NCI-H2081 (cell line): ENCODE measurements at regions not wholly inside any gene's neighbourhood (a gene's known extent, or its start where the extent isn't known, plus 50 kb on each side); places are given as distances from the start of the nearest gene placed in this dataset.
"Not testable (repeated sequence)": the region's sequence is repeated elsewhere in the genome, so short reads cannot be mapped to it uniquely, and the experiment has no call there.

Source experiments
- DNase-seq, 2 experiments: peaks; one replicate each; lab custom pipeline; 2025; lab: John Stamatoyannopoulos, UW

- no peak for DNase-seq
These were observed 52.2 kb upstream of the ABCA1 start for GRCh38 chr9:104980039-104980654.

DNA sequence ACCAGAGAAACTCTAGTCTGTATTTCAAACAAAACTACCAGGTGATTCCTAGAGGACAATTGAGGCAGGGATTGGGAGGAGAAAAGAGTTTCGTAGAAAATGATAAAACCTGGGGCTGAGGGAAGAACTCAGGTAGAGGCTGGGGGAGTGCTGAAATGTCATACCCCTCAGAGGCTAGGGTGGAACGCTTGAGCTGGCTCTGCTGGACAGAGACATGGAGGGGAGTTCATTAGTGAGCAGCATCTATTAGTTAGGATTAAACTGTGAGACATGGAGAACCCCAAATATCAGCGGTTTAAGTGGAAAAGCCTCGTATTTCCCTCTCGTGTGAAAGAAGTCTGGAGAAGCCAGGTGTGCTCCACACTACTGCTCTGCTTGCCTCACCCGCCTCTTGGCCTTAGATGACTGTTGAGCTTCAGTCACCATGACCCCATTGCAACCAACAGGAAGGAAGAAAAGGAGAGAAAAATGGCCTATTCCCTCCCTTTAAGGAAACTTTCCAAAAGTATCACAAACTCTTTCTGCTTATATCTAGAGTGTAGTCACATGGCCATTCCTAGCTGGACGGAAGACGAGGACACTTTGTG lies 53.7 kb upstream of the ABCA1 start:
- no peak for DNase-seq

- no peak for DNase-seq
These were observed 54.6 kb upstream of the ABCA1 start for GRCh38 chr9:104982543-104982942.

- DNase-seq, result no peak
These were observed 55.5 kb upstream of the ABCA1 start for GRCh38 chr9:104983491-104983890.

DNA sequence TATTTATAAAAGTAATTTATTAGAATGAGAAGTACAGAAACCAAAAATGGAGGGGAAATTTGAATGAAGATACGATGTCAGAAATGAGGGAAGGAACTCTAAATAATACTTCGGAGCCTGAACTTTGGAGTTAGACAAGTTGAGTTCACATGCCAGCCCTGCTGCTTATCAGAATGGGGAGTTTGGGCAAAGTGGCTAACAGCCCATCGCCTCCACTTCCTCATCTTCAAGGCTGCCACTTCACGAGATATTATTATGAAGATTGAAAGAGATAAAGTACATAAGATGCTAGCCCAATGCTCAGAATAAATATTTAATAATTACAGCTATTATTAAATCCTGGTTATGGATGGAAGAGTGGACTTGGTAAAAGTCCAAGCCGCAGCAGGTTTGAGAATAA lies 56.2 kb upstream of the ABCA1 start:
- DNase-seq, result no peak

DNA sequence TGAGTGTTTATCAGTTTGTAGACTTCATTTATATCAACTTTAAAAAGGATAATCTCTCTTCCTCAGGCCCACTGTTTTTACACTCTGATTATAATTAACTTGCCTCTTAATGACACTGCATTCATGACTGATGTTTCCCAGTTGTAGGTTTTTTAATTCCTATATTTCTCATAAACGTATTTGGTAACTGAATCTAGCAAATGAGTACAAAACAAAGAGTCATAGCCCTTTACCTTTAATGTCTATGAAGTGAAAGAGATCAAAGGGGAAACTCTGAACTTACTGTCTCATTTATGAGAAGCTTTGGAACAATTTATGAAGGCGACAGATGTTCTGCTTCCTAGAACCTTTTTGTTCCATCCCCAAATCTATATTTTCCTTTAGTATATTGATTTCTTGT lies 56.6 kb upstream of the ABCA1 start:
- DNase-seq, result no peak

- DNase-seq, result no peak
These were observed 57.0 kb upstream of the ABCA1 start for GRCh38 chr9:104984948-104985347.

DNA sequence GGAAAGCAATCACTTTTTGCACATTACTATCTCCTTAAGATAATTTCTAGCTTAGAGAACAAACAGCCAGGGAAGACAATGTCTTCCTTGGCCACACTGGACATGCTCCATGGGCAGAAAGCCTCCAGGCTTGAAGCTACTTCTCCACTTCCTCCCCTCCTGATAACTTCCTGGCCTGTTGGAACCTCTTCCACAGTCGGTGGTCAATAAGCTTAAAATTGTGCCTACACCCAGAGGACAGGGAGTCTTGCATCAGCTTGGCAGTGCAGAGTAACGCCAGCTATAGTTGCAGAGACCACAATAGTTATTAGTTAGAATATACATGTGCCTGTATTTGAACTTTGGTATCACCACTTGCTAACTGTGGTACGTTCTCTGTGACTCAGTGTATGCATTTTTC lies 58.1 kb upstream of the ABCA1 start:
- DNase-seq, result no peak

- DNase-seq, result no peak
These were observed 59.8 kb upstream of the ABCA1 start for GRCh38 chr9:104987743-104988142.

- DNase-seq, result no peak
These were observed 60.6 kb upstream of the ABCA1 start for GRCh38 chr9:104988539-104988938.

GRCh38 chr9:104991144-104991953 lies 63.4 kb upstream of the ABCA1 start:
- DNase-seq, result peak; percentile 48 to 59

- DNase-seq, result no peak
These were observed 64.7 kb upstream of the ABCA1 start for GRCh38 chr9:104992659-104993058.

- no peak for DNase-seq
These were observed 65.5 kb upstream of the ABCA1 start for GRCh38 chr9:104993291-104993963.

- no peak for DNase-seq
These were observed 69.6 kb upstream of the ABCA1 start for GRCh38 chr9:104997536-104997935.

DNA sequence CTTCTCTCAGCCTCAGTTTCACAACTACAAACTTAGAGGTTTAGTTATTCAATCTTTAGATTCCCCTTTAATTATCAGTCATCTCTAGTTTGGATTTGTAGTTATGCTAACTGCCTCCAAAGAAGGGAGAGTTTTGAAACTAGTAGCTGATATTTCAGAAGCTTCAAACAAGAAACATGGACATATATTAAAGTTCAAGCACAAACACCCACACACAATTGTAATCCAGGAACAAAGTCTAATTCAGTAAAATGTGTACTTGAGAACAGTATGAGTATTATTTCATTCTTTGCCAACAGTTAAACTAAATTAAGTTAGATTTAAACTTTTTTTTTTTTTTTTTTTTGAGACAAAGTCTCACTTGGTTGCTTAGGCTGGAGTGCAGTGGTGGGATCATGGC lies 71.2 kb upstream of the ABCA1 start:
- DNase-seq, result no peak

DNA sequence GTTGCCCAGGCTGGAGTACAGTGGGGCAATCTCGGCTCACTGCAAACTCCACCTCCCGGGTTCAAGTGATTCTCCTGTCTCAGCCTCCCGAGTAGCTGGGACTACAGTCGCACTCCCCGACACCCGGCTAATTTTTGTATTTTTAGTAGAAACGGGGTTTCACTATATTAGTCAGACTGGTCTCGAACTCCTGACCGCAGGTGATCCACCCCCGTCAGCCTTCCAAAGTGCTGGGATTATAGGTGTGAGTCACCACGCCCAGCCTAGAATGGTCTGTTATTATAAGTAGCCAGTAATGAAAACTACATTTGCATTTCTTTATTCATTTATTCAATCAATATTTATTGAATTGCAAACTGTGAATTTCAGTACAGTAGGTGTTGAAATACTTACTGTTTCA lies 72.6 kb upstream of the ABCA1 start:
- not testable (repeated sequence) for DNase-seq

DNA sequence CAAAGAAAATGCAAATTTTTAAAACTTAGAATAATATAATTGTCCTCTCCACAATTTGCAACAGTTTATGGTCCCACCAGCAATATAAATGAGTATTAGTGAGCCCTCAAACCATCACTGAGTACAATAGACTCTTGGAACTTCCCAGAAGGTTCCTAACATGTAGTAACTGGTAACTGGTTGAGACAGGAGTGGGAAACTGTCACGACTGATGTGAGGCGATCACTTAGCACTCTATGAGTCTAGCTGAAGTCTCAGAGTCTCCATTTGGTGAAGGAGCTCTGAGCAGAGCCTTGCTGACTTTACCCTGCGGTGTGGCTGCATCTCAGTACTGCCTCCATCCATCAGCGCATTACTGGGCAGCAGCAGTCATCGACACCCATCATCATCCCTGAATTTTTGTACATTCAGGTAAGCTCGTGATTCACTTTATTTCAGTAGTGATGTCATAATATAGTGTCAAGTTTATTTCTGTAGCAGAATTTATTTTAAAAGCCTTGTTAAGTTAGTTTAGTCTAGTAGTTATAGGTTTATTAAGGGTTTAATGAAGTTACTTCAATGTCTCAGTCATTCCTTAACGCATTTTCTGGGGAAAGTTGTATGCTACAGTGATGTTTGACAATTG lies 76.6 kb upstream of the ABCA1 start:
- DNase-seq, result no peak

- no peak for DNase-seq
These were observed 77.2 kb upstream of the ABCA1 start for GRCh38 chr9:105005186-105005585.

- no peak for DNase-seq
These were observed 78.6 kb upstream of the ABCA1 start for GRCh38 chr9:105006514-105006913.

- DNase-seq, result no peak
These were observed 79.2 kb upstream of the ABCA1 start for GRCh38 chr9:105007143-105007542.

- DNase-seq, result not testable (repeated sequence)
These were observed 82.1 kb upstream of the ABCA1 start for GRCh38 chr9:105010089-105010488.

GRCh38 chr9:105021917-105022316 lies 94.0 kb upstream of the ABCA1 start:
- DNase-seq, result no peak
